ENCODE measurements at regions not wholly inside any gene's neighbourhood (a gene's known extent, or its start where the extent isn't known, plus 50 kb on each side); places are given as distances from the start of the nearest gene placed in this dataset.

- Histone ChIP-seq H3K9me3 (ENCODE audit: low read depth) (no peaks in the 10 kb centered on the region), H3K4me2 (no peak overlapping the region), H4K20me1 (ENCODE audit: low read depth) (no peaks in the 10 kb centered on the region), H3K27ac (no peak overlapping the region), H3F3A (ENCODE audit: low read depth) (no peaks in the 10 kb centered on the region), H3K4me3 (no peak overlapping the region), H3K9ac (no peak overlapping the region), H3K4me1 (no peaks in the 10 kb centered on the region), H3K36me3 (no peaks in the 10 kb centered on the region), H3K79me2 (ENCODE audit: low read depth) (no peaks in the 10 kb centered on the region), H2AFZ (replicated peaks) (peak overlapping the region; percentile 30), H3K27me3 (no peaks in the 10 kb centered on the region)
- H3K4me3 Mint-ChIP-seq: no peak overlapping the region
- no peak overlapping the region for H3K27ac Mint-ChIP-seq
- no peaks in the 10 kb centered on the region for H3K27me3 Mint-ChIP-seq (ENCODE audit: insufficient read depth, low read depth)
- TF ChIP-seq EZH2 (IDR thresholded peaks at IDR 0.05): no peak
- TF ChIP-seq EZH2phosphoT487 (IDR thresholded peaks at IDR 0.05): no peak
- TF ChIP-seq CTCF (IDR thresholded peaks at IDR 0.05): no peak
- peak; percentile 5 for DNase-seq (ENCODE audit: low spot score)
- H3K36me3 Mint-ChIP-seq: no peaks in the 10 kb centered on the region
- H3K9me3 Mint-ChIP-seq: no peaks in the 10 kb centered on the region
- H3K4me1 Mint-ChIP-seq: no peaks in the 10 kb centered on the region
These were observed 1098.5 kb upstream of the LRRTM3 start for GRCh38 chr10:65827359-65827758.

GRCh38 chr10:65838811-65839210 lies 1087.0 kb upstream of the LRRTM3 start:
- TF ChIP-seq EZH2 (IDR thresholded peaks at IDR 0.05): no peak
- TF ChIP-seq CTCF (IDR thresholded peaks at IDR 0.05): no peak
- no peak for TF ChIP-seq EZH2phosphoT487 (IDR thresholded peaks at IDR 0.05)
- Histone ChIP-seq H3K4me3 (no peak overlapping the region), H3K9ac (no peak overlapping the region), H3K36me3 (no peaks in the 10 kb centered on the region), H3K27me3 (no peaks in the 10 kb centered on the region), H3K9me3 (ENCODE audit: low read depth) (no peaks in the 10 kb centered on the region), H2AFZ (replicated peaks) (no peak overlapping the region), H3F3A (ENCODE audit: low read depth) (no peaks in the 10 kb centered on the region), H3K4me1 (no peaks in the 10 kb centered on the region), H3K4me2 (no peak overlapping the region), H3K79me2 (ENCODE audit: low read depth) (no peaks in the 10 kb centered on the region), H3K27ac (no peak overlapping the region), H4K20me1 (ENCODE audit: low read depth) (no peaks in the 10 kb centered on the region)
- no peak for DNase-seq (ENCODE audit: low spot score)
- H3K4me1 Mint-ChIP-seq: no peaks in the 10 kb centered on the region
- no peaks in the 10 kb centered on the region for H3K27me3 Mint-ChIP-seq (ENCODE audit: insufficient read depth, low read depth)
- H3K4me3 Mint-ChIP-seq: no peak overlapping the region
- no peak overlapping the region for H3K27ac Mint-ChIP-seq
- no peaks in the 10 kb centered on the region for H3K9me3 Mint-ChIP-seq
- no peaks in the 10 kb centered on the region for H3K36me3 Mint-ChIP-seq

DNA sequence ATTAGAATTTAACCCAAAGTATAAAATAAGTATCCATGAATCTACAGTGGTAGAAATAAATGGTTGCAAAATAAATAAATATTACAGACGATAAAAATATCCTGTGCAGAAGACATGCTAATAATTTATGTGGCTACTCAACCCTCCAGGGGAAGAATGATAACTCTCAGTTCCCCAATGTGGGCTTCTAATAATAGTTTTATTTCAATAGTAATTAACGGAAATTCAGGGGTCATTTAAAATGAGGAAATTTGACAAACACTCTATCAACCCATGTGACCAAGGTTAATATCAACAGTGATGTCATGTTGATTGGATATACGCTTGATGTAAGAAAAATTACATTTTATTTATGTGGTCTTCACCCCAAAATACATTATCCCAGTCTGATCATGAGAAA lies 1082.6 kb upstream of the LRRTM3 start:
- Mint-ChIP-seq H3K4me3 (no peak overlapping the region), H3K36me3 (no peaks in the 10 kb centered on the region), H3K27me3 (ENCODE audit: insufficient read depth, low read depth) (no peaks in the 10 kb centered on the region), H3K4me1 (no peaks in the 10 kb centered on the region), H3K9me3 (no peaks in the 10 kb centered on the region), H3K27ac (no peak overlapping the region)
- H2AFZ ChIP-seq (replicated peaks): no peak overlapping the region
- no peaks in the 10 kb centered on the region for H3K79me2 ChIP-seq (ENCODE audit: low read depth)
- DNase-seq (ENCODE audit: low spot score): no peak
- H3F3A ChIP-seq (ENCODE audit: low read depth): no peaks in the 10 kb centered on the region
- H3K9me3 ChIP-seq (ENCODE audit: low read depth): no peaks in the 10 kb centered on the region
- no peak overlapping the region for H3K27ac ChIP-seq
- no peaks in the 10 kb centered on the region for H3K4me1 ChIP-seq
- H3K27me3 ChIP-seq: no peaks in the 10 kb centered on the region
- no peak overlapping the region for H3K9ac ChIP-seq
- TF ChIP-seq CTCF (IDR thresholded peaks at IDR 0.05): no peak
- TF ChIP-seq EZH2phosphoT487 (IDR thresholded peaks at IDR 0.05): no peak
- no peak for TF ChIP-seq EZH2 (IDR thresholded peaks at IDR 0.05)
- H3K4me2 ChIP-seq: no peak overlapping the region
- H3K4me3 ChIP-seq: no peak overlapping the region
- no peaks in the 10 kb centered on the region for H3K36me3 ChIP-seq
- no peaks in the 10 kb centered on the region for H4K20me1 ChIP-seq (ENCODE audit: low read depth)

- TF ChIP-seq EZH2 (IDR thresholded peaks at IDR 0.05) (no peak), EZH2phosphoT487 (IDR thresholded peaks at IDR 0.05) (no peak), CTCF (IDR thresholded peaks at IDR 0.05) (no peak)
- Mint-ChIP-seq H3K36me3 (no peaks in the 10 kb centered on the region), H3K9me3 (no peaks in the 10 kb centered on the region), H3K27ac (no peak overlapping the region), H3K4me3 (no peak overlapping the region), H3K4me1 (no peaks in the 10 kb centered on the region), H3K27me3 (ENCODE audit: insufficient read depth, low read depth) (no peaks in the 10 kb centered on the region)
- no peaks in the 10 kb centered on the region for H3K36me3 ChIP-seq
- no peak overlapping the region for H3K4me2 ChIP-seq
- no peaks in the 10 kb centered on the region for H4K20me1 ChIP-seq (ENCODE audit: low read depth)
- no peaks in the 10 kb centered on the region for H3K9me3 ChIP-seq (ENCODE audit: low read depth)
- no peaks in the 10 kb centered on the region for H3K4me1 ChIP-seq
- H3K79me2 ChIP-seq (ENCODE audit: low read depth): no peaks in the 10 kb centered on the region
- H3F3A ChIP-seq (ENCODE audit: low read depth): no peaks in the 10 kb centered on the region
- H3K27me3 ChIP-seq: no peaks in the 10 kb centered on the region
- no peak overlapping the region for H3K27ac ChIP-seq
- no peak overlapping the region for H2AFZ ChIP-seq (replicated peaks)
- H3K4me3 ChIP-seq: no peak overlapping the region
- H3K9ac ChIP-seq: no peak overlapping the region
- no peak for DNase-seq (ENCODE audit: low spot score)
These were observed 1079.9 kb upstream of the LRRTM3 start for GRCh38 chr10:65845916-65846315.

Data from neural progenitor cell (in vitro differentiated cells).